SK-N-MC (cell line): ENCODE measurements at regions not wholly inside any gene's neighbourhood (a gene's known extent, or its start where the extent isn't known, plus 50 kb on each side); places are given as distances from the start of the nearest gene placed in this dataset.

Source experiments
- DNase-seq: peaks from one replicate; pipeline ENCODE4 v3.0.0-alpha.2; 2011; ENCODE audit warnings: low read depth, low spot score
- H3K27ac ChIP-seq: fragments of 200-600 bp; sonication (generic); 2 replicates; pipeline ENCODE4 v1.5.1; 2016; ENCODE audit warnings: mixed run types
- H3K36me3 ChIP-seq: fragments of 200-600 bp; sonication (generic); 2 replicates; pipeline ENCODE4 v1.6.1; 2017; ENCODE audit warnings: antibody characterized with exemption, low read length, mixed read lengths; ENCODE audit not compliant: insufficient read depth
- H3K4me3 ChIP-seq: fragments of 200-600 bp; sonication (generic); 2 replicates; pipeline ENCODE4 v1.5.1; 2016
- H3K9ac ChIP-seq: fragments of 200-600 bp; sonication (generic); 2 replicates; pipeline ENCODE4 v1.8.0; 2017; ENCODE audit warnings: mixed run types, mixed read lengths; ENCODE audit not compliant: insufficient read length
- H3K9me3 ChIP-seq: fragments of 200-600 bp; sonication (generic); 2 replicates; pipeline ENCODE4 v1.6.1; 2017; ENCODE audit warnings: low read depth, mild to moderate bottlenecking, antibody characterized with exemption, low read length, moderate library complexity, mixed read lengths
- EZH2 ChIP-seq: fragments of 200-600 bp; sonication (generic); IDR thresholded peaks from one replicate; pipeline ENCODE4 v1.6.1; 2017; ENCODE audit warnings: antibody characterized with exemption
- FOXP2 ChIP-seq: optimal IDR thresholded peaks from 2 replicates; pipeline ENCODE3; 2011; ENCODE audit warnings: mild to moderate bottlenecking, moderate library complexity; ENCODE audit not compliant: insufficient read depth; ENCODE audit errors: extremely low read length, control extremely low read depth
- POLR2AphosphoS5 ChIP-seq: IDR thresholded peaks from 2 replicates; pipeline ENCODE4 v1.6.1; 2012; ENCODE audit warnings: mild to moderate bottlenecking, low read depth, low read length, borderline replicate concordance

DNA sequence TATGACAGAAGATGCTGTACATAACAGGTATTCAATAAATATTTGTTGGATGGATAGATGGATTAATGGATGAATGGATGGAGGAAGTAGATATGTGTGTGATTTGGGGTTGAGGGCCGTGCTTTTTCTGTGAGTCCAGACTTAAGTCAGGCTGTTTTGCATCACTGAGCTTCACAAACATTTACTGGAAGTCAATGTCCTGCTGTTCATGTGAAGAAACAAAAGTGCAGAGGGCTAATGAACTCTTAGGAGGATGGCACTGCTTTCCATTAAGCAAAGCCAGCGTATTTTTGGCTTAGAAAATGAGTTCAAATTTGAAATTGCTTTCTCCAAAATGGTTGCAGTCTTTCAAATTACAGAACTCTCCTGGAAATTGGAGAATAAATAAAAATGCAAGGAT lies 260.6 kb upstream of the SASH1 start:
- Histone ChIP-seq H3K36me3 (no peaks in the 10 kb centered on the region), H3K27ac (peak overlapping the region; percentile 67; the same call in 1 of the 2 replicates), H3K9ac (no peak overlapping the region), H3K9me3 (0 out of 2 replicates have a peak, but pooled peaks cover 5% of the 10 kb centered on the region), H3K4me3 (no peak overlapping the region)
- TF ChIP-seq POLR2AphosphoS5 (no peak), FOXP2 (no peak), EZH2 (no peak)
- no peak for DNase-seq

DNA sequence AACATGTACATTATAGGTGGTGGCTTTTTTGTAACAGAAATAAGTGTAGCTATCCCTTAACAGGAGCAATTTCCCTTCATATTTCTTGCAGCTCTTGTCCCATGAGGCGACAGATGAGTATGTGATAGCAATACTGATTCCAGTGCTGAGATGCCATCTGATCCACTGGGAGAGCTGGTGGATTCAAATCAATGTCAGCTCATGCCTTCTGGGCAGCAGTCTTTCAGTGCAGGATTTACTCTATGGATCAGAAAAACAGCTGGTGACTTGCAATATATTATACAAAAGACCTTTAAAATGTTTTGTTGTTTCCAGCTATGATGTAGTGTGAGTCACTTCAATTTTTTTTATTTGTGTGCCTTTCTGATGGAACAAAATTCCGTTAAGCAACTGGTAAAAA lies 259.9 kb upstream of the SASH1 start:
- 0 out of 2 replicates have a peak, but pooled peaks cover 5% of the 10 kb centered on the region for H3K9me3 ChIP-seq
- no peak overlapping the region for H3K4me3 ChIP-seq
- no peaks in the 10 kb centered on the region for H3K36me3 ChIP-seq
- no peak overlapping the region for H3K9ac ChIP-seq
- TF ChIP-seq FOXP2: no peak
- no peak for TF ChIP-seq EZH2
- TF ChIP-seq POLR2AphosphoS5: no peak
- no peak for DNase-seq
- no peak overlapping the region for H3K27ac ChIP-seq

DNA sequence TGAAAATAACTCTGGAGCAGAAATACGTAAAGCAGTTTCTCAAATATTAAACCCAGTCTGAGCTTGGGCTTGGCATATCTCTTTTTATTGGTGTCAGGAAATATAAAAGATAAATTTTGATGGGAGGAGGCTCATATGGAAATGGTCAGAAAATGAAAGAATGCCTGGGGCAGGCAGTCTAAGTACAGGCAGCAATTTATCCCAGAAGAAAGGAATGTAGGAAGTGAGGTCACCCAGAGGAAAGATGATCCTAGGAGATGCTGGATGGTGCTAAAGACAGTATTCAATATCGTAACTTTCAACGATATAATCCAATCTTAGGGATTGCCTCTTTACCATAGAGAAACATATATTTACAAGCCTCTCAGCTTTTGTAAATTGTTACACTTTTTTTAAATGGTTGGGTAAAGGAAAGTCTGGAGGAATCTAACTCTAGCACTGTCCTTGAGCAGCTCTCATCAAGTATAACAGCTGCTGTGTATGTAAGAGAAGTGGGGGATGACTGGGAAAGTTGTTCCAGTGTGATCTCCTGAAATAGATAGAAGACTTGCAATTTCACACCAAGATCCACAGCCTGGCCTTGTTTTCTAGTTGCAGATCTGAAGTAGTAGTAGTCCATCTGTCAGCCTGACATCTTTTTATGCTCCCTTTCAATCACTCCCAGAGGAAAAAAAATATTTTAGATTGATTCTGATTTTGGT lies 256.9 kb upstream of the SASH1 start:
- Histone ChIP-seq H3K4me3 (peak overlapping the region; percentile 49), H3K9ac (peak overlapping the region; percentile 4), H3K36me3 (no peaks in the 10 kb centered on the region), H3K9me3 (no peaks in the 10 kb centered on the region), H3K27ac (peak overlapping the region; percentile 89)
- no peak for TF ChIP-seq EZH2
- no peak for TF ChIP-seq FOXP2
- no peak for TF ChIP-seq POLR2AphosphoS5
- DNase-seq: no peak

- DNase-seq: no peak
- Histone ChIP-seq H3K36me3 (no peaks in the 10 kb centered on the region), H3K27ac (peak overlapping the region; percentile 89; the same call in 1 of the 2 replicates), H3K9me3 (no peaks in the 10 kb centered on the region), H3K9ac (no peak overlapping the region), H3K4me3 (no peak overlapping the region)
- TF ChIP-seq EZH2: no peak
These were observed 256.3 kb upstream of the SASH1 start for GRCh38 chr6:148086386-148086785.

DNA sequence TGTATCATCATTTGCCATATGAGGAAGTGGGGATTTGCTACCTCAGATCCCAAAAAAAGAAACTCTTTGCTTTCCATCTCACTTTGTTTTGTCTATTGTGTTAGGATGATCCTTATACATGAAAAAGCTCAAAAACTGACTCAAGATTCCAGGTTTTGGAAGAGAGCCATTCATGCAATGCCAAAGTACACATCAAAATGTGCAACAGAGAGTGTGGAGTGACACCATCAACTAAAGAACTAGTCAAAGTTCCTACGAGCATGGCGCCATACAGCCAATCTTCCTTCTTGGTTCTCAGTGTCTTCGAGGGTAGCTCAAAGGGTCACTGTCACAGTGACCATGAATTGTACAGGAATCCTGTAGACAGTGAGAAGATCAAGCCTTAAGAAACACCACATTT lies 255.8 kb upstream of the SASH1 start:
- no peak for TF ChIP-seq POLR2AphosphoS5
- no peak for TF ChIP-seq EZH2
- TF ChIP-seq FOXP2: no peak
- Histone ChIP-seq H3K27ac (0 out of 2 replicates have a peak overlapping the region, but pooled peaks have one; percentile 19), H3K9me3 (no peaks in the 10 kb centered on the region), H3K4me3 (peak overlapping the region; percentile 18; the same call in 1 of the 2 replicates), H3K36me3 (no peaks in the 10 kb centered on the region), H3K9ac (no peak overlapping the region)
- no peak for DNase-seq

- Histone ChIP-seq H3K27ac (no peak overlapping the region), H3K9me3 (no peaks in the 10 kb centered on the region), H3K4me3 (no peak overlapping the region), H3K36me3 (no peaks in the 10 kb centered on the region), H3K9ac (no peak overlapping the region)
- DNase-seq: no peak
- TF ChIP-seq POLR2AphosphoS5 (no peak), EZH2 (no peak), FOXP2 (no peak)
These were observed 255.0 kb upstream of the SASH1 start for GRCh38 chr6:148087659-148088058.

- TF ChIP-seq POLR2AphosphoS5 (no peak), FOXP2 (no peak), EZH2 (no peak)
- Histone ChIP-seq H3K9me3 (no peaks in the 10 kb centered on the region), H3K4me3 (no peak overlapping the region), H3K9ac (no peak overlapping the region), H3K36me3 (no peaks in the 10 kb centered on the region), H3K27ac (no peak overlapping the region)
- DNase-seq: no peak
These were observed 252.3 kb upstream of the SASH1 start for GRCh38 chr6:148090326-148090725.

- no peak overlapping the region for H3K4me3 ChIP-seq
- no peaks in the 10 kb centered on the region for H3K9me3 ChIP-seq
- H3K36me3 ChIP-seq: no peaks in the 10 kb centered on the region
- no peak overlapping the region for H3K27ac ChIP-seq
- no peak for DNase-seq
- TF ChIP-seq FOXP2 (no peak), POLR2AphosphoS5 (no peak), EZH2 (no peak)
- no peak overlapping the region for H3K9ac ChIP-seq
These were observed 251.2 kb upstream of the SASH1 start for GRCh38 chr6:148091394-148091793.

DNA sequence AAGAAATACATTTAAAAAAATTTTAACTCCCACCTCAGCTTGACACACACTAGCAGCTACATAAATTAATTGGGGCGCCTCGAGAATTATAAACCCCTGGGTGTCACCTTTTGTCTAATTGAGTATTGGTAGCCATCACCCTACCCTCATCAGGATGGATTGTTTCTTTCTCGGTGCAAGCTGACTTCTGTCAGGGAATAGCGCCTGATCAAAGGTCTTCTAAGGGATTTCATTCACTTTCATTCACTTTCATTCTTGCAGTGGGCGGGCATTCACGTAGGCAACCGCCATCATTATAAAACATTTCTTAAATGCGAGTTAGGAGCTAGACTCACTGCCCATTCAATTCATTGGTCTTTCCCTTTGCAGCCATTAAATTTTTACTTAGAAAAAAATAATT lies 239.2 kb upstream of the SASH1 start:
- H3K4me3 ChIP-seq: peak overlapping the region; percentile 21
- no peak for TF ChIP-seq POLR2AphosphoS5
- TF ChIP-seq EZH2: no peak
- no peak for TF ChIP-seq FOXP2
- no peak overlapping the region for H3K9ac ChIP-seq
- no peaks in the 10 kb centered on the region for H3K36me3 ChIP-seq
- H3K27ac ChIP-seq: no peak overlapping the region
- H3K9me3 ChIP-seq: no peaks in the 10 kb centered on the region
- DNase-seq: no peak
